HepG2 (cell line): ENCODE measurements at regions not wholly inside any gene's neighbourhood (a gene's known extent, or its start where the extent isn't known, plus 50 kb on each side); places are given as distances from the start of the nearest gene placed in this dataset.

Experiments used
- ATAC-seq: fragments of 200-7000 bp; cut with Tn5 transposase; 3 replicates; pipeline ENCODE4 v1.9.1; 2020; ENCODE audit warnings: mild to moderate bottlenecking, moderate library complexity
- BruUV-seq: library from RNA; stranded (reverse); fragments of 400-500 nt; replicated peaks from 2 replicates; lab custom pipeline; 2021; lab: Mats Ljungman, UMichigan
- CTCF ChIA-PET: fragments of 300-600 bp; formaldehyde crosslinking; extraction: SDS; loops from one replicate; lab custom pipeline; 2021; ENCODE audit warnings: low total read pairs, inconsistent platforms, low intra/inter-chr PET ratio; lab: Yijun Ruan, JAX
- POLR2A ChIA-PET: fragments of 350-600 bp; sonication (Branson Sonifier 250); formaldehyde crosslinking; loops from one replicate; lab custom pipeline; 2020; ENCODE audit warnings: antibody characterized with exemption, inconsistent platforms; lab: Yijun Ruan, JAX
- DNase-seq: peaks from one replicate; pipeline ENCODE4 v3.0.0-alpha.2; 2015; ENCODE audit warnings: low spot score
- FAIRE-seq: peaks from 3 replicates; lab custom pipeline; 2011; peaks lifted over from hg19 to GRCh38; lab: Jason Lieb, UNC
- H2AFZ ChIP-seq: one replicate; pipeline ENCODE4 v1.6.1; 2011; ENCODE audit warnings: low read length, inconsistent platforms
- H3K27ac ChIP-seq: fragments of 300-600 bp; 3 replicates; pipeline ENCODE4 v1.8.0; 2011; ENCODE audit warnings: mixed run types, mild to moderate bottlenecking, mixed read lengths, low read length, inconsistent platforms; ENCODE audit not compliant: insufficient read depth; ENCODE audit errors: extremely low read length
- H3K27me3 ChIP-seq, 2 experiments: fragments of 200-600 bp in 1 of 2; 2 replicates in 1 of 2; 3 replicates in 1 of 2; pipeline versions ENCODE4 v1.6.0 to v1.8.0; 2011; ENCODE audit warnings: low read length in 2 of 2, mild to moderate bottlenecking in 2 of 2, moderate library complexity in 2 of 2, inconsistent platforms in 1 of 2; ENCODE audit not compliant: insufficient read depth in 2 of 2, control insufficient read depth in 1 of 2
- H3K36me3 ChIP-seq, 2 experiments: fragments of 200-600 bp in 1 of 2; replicated peaks in 1 of 2; 2 replicates in 1 of 2; 3 replicates in 1 of 2; pipeline versions ENCODE4 v1.5.1 to v1.8.0; 2011; ENCODE audit warnings: low read length in 2 of 2, inconsistent platforms in 1 of 2; ENCODE audit not compliant: insufficient read depth in 2 of 2, control insufficient read depth in 1 of 2
- H3K4me1 ChIP-seq: 2 replicates; pipeline ENCODE4 v1.5.1; 2012; ENCODE audit warnings: low read length, inconsistent platforms; ENCODE audit not compliant: insufficient read depth
- H3K4me2 ChIP-seq: 2 replicates; pipeline ENCODE4 v1.6.0; 2011; ENCODE audit warnings: low read depth, low read length, inconsistent platforms
- H3K4me3 ChIP-seq, 3 experiments: fragments of 200-600 bp in 1 of 3; sonication (generic), shearing (Covaris generic) in 1 of 3; replicated peaks in 1 of 3; 2 replicates each; pipeline ENCODE4 v1.5.1; 2011 to 2016; ENCODE audit warnings: low read length in 3 of 3, inconsistent platforms in 2 of 3, low read depth in 2 of 3, mild to moderate bottlenecking in 2 of 3, control low read depth in 1 of 3, mixed read lengths in 1 of 3; ENCODE audit not compliant: insufficient read depth in 1 of 3
- H3K79me2 ChIP-seq: one replicate; pipeline ENCODE4 v1.6.1; 2011; ENCODE audit warnings: low read length, inconsistent platforms; ENCODE audit not compliant: insufficient read depth
- H3K9ac ChIP-seq: 2 replicates; pipeline ENCODE4 v1.6.0; 2011; ENCODE audit warnings: mild to moderate bottlenecking, low read depth, low read length, inconsistent platforms; ENCODE audit not compliant: insufficient read depth
- H3K9me3 ChIP-seq: 2 replicates; pipeline ENCODE4 v1.5.1; 2012; ENCODE audit warnings: mild to moderate bottlenecking, low read length
- H4K20me1 ChIP-seq: 2 replicates; pipeline ENCODE4 v1.6.0; 2011; ENCODE audit warnings: inconsistent platforms, mild to moderate bottlenecking, low read length, moderate library complexity; ENCODE audit not compliant: insufficient read depth
- ARID4A ChIP-seq: sonication (generic); formaldehyde crosslinking; IDR thresholded peaks from 2 replicates; pipeline ENCODE4 v1.5.0; 2020; ENCODE audit warnings: mild to moderate bottlenecking, missing genetic modification reagents, borderline replicate concordance
- NCOR1 ChIP-seq: fragments of 200-600 bp; sonication (generic); IDR thresholded peaks from 2 replicates; pipeline ENCODE4 v1.7.0; 2017; ENCODE audit warnings: antibody characterized with exemption, low read length, borderline replicate concordance
- PHF5A ChIP-seq: IDR thresholded peaks from one replicate; pipeline ENCODE4 v1.6.1; 2018; ENCODE audit warnings: low read depth, missing genetic modification reagents; ENCODE audit not compliant: unreplicated experiment
- TFE3 ChIP-seq: IDR thresholded peaks from 2 replicates; pipeline ENCODE4 v1.6.1; 2016
- TGIF2 ChIP-seq: IDR thresholded peaks from 2 replicates; pipeline ENCODE4 v1.6.1; 2016; ENCODE audit warnings: control low read depth, missing compliant biosample characterization
- THAP8 ChIP-seq: sonication (generic); formaldehyde crosslinking; IDR thresholded peaks from 2 replicates; pipeline ENCODE4 v1.5.1; 2020; ENCODE audit warnings: missing genetic modification reagents, mild to moderate bottlenecking, borderline replicate concordance
- ZFP36L2 ChIP-seq: sonication (generic); formaldehyde crosslinking; IDR thresholded peaks from 2 replicates; pipeline ENCODE4 v1.4.0; 2020; ENCODE audit warnings: missing genetic modification reagents
- ZNF101 ChIP-seq: sonication (generic); formaldehyde crosslinking; IDR thresholded peaks from 2 replicates; pipeline ENCODE4 v1.4.0; 2020; ENCODE audit warnings: mild to moderate bottlenecking, low read depth, missing genetic modification reagents, borderline replicate concordance
- ZNF292 ChIP-seq: sonication (generic); formaldehyde crosslinking; IDR thresholded peaks from 2 replicates; pipeline ENCODE4 v1.8.1; 2022; ENCODE audit warnings: mild to moderate bottlenecking, low read depth, missing genetic modification reagents, borderline replicate concordance
- ZNF343 ChIP-seq: sonication (generic); formaldehyde crosslinking; IDR thresholded peaks from 2 replicates; pipeline ENCODE4 v1.4.0; 2020; ENCODE audit warnings: mild to moderate bottlenecking, missing genetic modification reagents
- ZNF598 ChIP-seq: sonication (generic); formaldehyde crosslinking; IDR thresholded peaks from 2 replicates; pipeline ENCODE4 v1.5.1; 2020; ENCODE audit warnings: mild to moderate bottlenecking, missing genetic modification reagents, borderline replicate concordance
- ZNF879 ChIP-seq: sonication (generic); formaldehyde crosslinking; IDR thresholded peaks from 2 replicates; pipeline ENCODE4 v1.8.1; 2023; ENCODE audit warnings: missing genetic modification reagents
- ZNF883 ChIP-seq: sonication (generic); formaldehyde crosslinking; IDR thresholded peaks from 2 replicates; pipeline ENCODE4 v1.5.1; 2020; ENCODE audit warnings: mild to moderate bottlenecking, missing genetic modification reagents; ENCODE audit errors: not compliant biosample characterization
- WGBS: methylation state at CpG from one replicate; pipeline ENCODE4 v1.1.6; 2017; ENCODE audit warnings: low lambda C conversion rate; 5-methylcytosine and 5-hydroxymethylcytosine counted together
- in situ Hi-C: cut with HindIII; loops from 2 replicates; pipeline ENCODE4 v1.10.0; 2017; ENCODE audit warnings: low pct_unique_long_range_greater_than_20kb; ENCODE audit not compliant: extremely low pct_ligation_motif_present
- intact Hi-C: fragments of 100-400 bp; cut with micrococcal nuclease; formaldehyde crosslinking; loops from one replicate; pipeline ENCODE4 v1.10.0; 2022; ENCODE audit not compliant: unreplicated experiment

- Histone ChIP-seq H4K20me1 (no peaks in the 10 kb centered on the region), H3K36me3 (no peaks in the 10 kb centered on the region), H3K9ac (no peak overlapping the region), H2AFZ (no peak overlapping the region), H3K27me3 (no peaks in the 10 kb centered on the region; a peak in 1 of 5 replicates), H3K4me2 (no peak overlapping the region), H3K9me3 (peaks cover 7% of the 10 kb centered on the region; the same call in 1 of the 2 replicates), H3K79me2 (no peaks in the 10 kb centered on the region), H3K27ac (no peak overlapping the region), H3K4me1 (no peaks in the 10 kb centered on the region), H3K4me3 (no peak overlapping the region)
- FAIRE-seq = no peak
- WGBS = 10% methylated on average over 3 of the region's 3 CpGs
- no peak for TF ChIP-seq ZFP36L2 (CRISPR knock-in tag)
- TF ChIP-seq ZNF883 (CRISPR knock-in tag) = no peak
- no peak for TF ChIP-seq TFE3
- no peak for TF ChIP-seq THAP8 (CRISPR knock-in tag)
- ChIA-PET POLR2A (no interaction called here), CTCF (no interaction called here)
- intact Hi-C loops = no loop called here
- DNase-seq = no peak
- BruUV-seq = no TSS peak
- in situ Hi-C loops = no loop called here
- ATAC-seq = no peak
Observed at GRCh38 chr18:56381196-56381595, 257.2 kb downstream of the TXNL1 start.

- H3K9ac ChIP-seq = no peak overlapping the region
- WGBS = 59% methylated on average over 8 of the region's 8 CpGs
- no TSS peak for BruUV-seq
- no peak for FAIRE-seq
- TF ChIP-seq ZNF598 (no peak), PHF5A (no peak), NCOR1 (no peak), ARID4A (CRISPR knock-in tag) (no peak), ZNF879 (CRISPR knock-in tag) (no peak), TGIF2 (CRISPR knock-in tag) (no peak), ZNF292 (no peak), ZNF343 (CRISPR knock-in tag) (no peak), ZNF101 (no peak)
- TF ChIP-seq, all 625 proteins: peak for 0
- Histone ChIP-seq H3K36me3 (no peaks in the 10 kb centered on the region), H3K9me3 (peaks cover 7% of the 10 kb centered on the region; the same call in 1 of the 2 replicates), H4K20me1 (no peaks in the 10 kb centered on the region), H2AFZ (no peak overlapping the region), H3K4me2 (no peak overlapping the region), H3K27me3 (no peaks in the 10 kb centered on the region; a peak in 1 of 5 replicates), H3K4me3 (no peak overlapping the region), H3K4me1 (no peaks in the 10 kb centered on the region), H3K79me2 (no peaks in the 10 kb centered on the region), H3K27ac (no peak overlapping the region)
- intact Hi-C loops = no loop called here
- DNase-seq = no peak
- ATAC-seq = no peak
- ChIA-PET CTCF (no interaction called here), POLR2A (no interaction called here)
- in situ Hi-C loops = no loop called here
Observed at GRCh38 chr18:56380685-56381084, 257.7 kb downstream of the TXNL1 start.
